ENCODE measurements at regions not wholly inside any gene's neighbourhood (a gene's known extent, or its start where the extent isn't known, plus 50 kb on each side); places are given as distances from the start of the nearest gene placed in this dataset.

DNA sequence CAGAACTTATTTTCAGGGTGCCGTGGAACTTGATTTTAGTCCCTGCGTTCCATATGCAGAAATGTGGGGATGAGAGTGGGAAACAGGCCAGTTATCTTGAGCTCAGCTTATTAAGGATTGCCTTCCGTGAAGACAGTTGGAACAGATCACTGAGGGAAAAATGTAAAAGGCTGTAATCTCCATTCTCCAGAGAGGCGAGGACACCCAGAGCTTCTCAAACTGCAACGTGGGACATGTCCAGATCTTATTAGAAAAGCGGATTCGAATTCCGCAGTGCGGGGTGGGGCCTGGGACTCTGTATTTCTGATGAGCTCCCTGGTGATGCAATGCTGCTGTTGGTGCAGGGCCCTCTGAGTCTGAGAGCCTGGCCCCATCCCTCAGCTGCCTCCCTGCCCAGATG is 185.6 kb upstream of the CIBAR2 start:
- TF ChIP-seq CTCF (IDR thresholded peaks at IDR 0.05; ENCODE audit: low read depth, low read length, poor library complexity, severe bottlenecking) (no peak), EZH2phosphoT487 (IDR thresholded peaks at IDR 0.05; ENCODE audit: borderline replicate concordance, low read length) (no peak)
